ENCODE measurements at regions not wholly inside any gene's neighbourhood (a gene's known extent, or its start where the extent isn't known, plus 50 kb on each side); places are given as distances from the start of the nearest gene placed in this dataset.

DNA sequence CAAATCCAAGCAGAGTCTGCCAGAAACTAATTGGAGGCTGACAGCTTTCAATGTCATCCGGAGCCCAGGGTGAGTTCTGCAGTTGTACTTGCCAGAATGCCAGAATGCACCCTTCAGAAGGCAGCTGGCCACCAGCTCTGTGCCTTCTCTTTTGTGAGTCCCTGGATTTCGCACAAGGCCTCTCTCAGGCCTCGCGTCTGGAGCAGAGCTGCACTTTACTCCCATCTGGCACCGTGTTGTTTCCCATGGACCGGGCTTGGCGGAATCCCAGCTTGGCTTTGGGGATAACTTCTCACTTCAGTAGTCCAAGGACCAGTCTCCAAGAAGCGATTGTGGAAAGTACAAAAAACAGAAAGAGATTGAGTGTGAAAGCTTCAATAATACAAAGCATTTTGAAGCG is 451.3 kb upstream of the KIRREL3 start:
- TF ChIP-seq, protein P1, sequence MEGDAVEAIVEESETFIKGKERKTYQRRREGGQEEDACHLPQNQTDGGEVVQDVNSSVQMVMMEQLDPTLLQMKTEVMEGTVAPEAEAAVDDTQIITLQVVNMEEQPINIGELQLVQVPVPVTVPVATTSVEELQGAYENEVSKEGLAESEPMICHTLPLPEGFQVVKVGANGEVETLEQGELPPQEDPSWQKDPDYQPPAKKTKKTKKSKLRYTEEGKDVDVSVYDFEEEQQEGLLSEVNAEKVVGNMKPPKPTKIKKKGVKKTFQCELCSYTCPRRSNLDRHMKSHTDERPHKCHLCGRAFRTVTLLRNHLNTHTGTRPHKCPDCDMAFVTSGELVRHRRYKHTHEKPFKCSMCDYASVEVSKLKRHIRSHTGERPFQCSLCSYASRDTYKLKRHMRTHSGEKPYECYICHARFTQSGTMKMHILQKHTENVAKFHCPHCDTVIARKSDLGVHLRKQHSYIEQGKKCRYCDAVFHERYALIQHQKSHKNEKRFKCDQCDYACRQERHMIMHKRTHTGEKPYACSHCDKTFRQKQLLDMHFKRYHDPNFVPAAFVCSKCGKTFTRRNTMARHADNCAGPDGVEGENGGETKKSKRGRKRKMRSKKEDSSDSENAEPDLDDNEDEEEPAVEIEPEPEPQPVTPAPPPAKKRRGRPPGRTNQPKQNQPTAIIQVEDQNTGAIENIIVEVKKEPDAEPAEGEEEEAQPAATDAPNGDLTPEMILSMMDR (IDR thresholded peaks at IDR 0.05; ENCODE audit: insufficient read depth, low read depth, low read length) = no peak
- no peak for TF ChIP-seq EZH2 (IDR thresholded peaks at IDR 0.05; ENCODE audit: insufficient read depth, low read length)

Data from astrocyte (in vitro differentiated cells and primary cell).